ENCODE measurements at regions not wholly inside any gene's neighbourhood (a gene's known extent, or its start where the extent isn't known, plus 50 kb on each side); places are given as distances from the start of the nearest gene placed in this dataset.
"Not testable (repeated sequence)": the region's sequence is repeated elsewhere in the genome, so short reads cannot be mapped to it uniquely, and the experiment has no call there.

DNA sequence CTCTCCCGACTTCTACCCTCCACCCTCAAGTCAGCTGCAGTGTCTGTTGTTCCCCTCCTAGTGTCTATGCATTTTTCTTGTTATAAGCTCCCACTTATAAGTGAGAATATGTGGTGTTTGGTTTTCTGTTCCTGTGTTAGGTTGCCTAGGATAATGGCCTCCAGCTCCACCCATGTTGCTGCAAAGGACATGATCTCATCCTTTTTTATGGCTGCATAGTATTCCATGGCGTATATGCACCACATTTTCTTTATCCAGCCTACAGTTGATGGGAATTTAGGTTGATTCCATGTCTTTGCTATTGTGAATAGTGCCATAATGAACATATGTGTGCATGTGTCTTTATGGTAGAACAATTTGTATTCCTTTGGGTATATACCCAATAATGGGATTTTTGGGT lies 80.7 kb downstream of the SPTSSA start:
- DNase-seq, result not testable (repeated sequence)

DNA sequence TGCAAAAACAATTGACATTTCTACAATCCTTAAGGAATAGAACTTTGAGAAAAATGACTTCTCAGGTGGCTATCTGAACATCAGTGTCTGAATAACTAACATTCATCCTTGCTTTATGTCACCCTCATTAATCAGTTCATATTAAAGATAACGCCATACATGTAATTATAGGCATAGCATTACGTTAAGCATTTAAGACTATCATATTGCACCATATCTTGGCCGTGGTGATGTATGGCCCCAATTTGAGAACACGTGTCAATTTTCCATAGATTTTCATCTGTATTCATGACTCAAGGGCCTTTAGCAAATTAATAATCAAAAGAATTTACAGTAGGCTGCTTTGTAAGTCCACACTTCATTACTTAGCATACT lies 81.6 kb downstream of the SPTSSA start:
- no peak for DNase-seq

DNA sequence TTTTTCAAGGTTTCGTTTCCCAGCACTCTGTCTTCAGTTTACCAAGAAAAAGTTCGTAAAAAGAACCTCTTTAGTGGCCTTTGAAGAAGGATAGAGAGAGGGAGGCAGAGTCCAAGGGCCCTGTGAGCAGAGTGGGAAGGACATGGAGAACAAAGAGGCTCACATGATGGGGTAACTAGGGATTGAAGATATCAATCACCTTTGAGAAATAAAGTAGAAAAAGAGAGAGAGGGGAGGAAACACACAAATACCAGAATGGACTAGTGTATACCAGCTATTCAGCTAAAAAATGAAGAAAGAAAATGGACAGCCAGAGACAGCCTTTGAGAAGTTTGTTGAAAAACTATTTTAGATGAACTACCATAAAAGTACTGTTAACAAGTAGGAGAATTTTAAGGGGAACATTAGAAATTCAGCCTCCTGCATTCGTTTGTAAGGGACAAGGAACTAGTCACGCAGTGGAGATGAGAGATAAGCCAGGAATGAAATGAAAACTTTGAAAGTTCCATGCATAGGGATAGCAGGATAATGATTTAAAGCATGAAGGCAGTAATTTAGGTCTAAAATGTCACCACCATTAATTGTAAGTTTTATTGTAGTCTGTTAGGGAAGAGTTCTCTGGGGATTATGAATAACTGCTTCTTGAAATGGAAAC lies 82.1 kb downstream of the SPTSSA start:
- DNase-seq, result no peak

DNA sequence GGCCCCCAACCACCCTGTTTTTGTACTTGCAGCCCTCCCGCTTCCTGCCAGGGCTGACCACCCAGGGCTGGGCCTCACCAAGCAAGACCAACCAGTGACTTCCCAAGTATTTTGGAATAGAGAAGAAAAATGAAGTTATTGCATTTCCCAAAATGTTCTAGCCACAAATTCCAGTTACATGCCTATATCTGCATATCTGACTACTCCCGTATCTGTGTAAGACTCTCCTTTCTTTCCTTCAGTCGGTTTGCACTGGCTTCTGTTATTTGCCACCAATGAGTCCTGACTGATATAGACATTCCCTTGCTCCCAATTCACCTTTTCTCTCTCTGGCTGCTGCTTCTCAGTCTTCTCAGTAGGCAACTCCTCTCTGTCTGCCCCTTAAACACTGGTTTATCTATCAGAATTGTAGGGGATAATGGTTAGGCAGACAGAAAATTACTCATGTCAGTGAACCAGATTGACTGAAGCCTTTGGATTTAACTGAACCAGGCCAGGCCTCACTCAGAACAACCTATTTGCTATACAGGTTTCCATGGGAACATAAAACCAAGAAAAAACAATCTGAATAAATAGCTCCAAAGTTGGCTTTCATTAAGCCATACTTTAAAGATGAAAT lies 85.3 kb downstream of the SPTSSA start:
- DNase-seq, result no peak

DNA sequence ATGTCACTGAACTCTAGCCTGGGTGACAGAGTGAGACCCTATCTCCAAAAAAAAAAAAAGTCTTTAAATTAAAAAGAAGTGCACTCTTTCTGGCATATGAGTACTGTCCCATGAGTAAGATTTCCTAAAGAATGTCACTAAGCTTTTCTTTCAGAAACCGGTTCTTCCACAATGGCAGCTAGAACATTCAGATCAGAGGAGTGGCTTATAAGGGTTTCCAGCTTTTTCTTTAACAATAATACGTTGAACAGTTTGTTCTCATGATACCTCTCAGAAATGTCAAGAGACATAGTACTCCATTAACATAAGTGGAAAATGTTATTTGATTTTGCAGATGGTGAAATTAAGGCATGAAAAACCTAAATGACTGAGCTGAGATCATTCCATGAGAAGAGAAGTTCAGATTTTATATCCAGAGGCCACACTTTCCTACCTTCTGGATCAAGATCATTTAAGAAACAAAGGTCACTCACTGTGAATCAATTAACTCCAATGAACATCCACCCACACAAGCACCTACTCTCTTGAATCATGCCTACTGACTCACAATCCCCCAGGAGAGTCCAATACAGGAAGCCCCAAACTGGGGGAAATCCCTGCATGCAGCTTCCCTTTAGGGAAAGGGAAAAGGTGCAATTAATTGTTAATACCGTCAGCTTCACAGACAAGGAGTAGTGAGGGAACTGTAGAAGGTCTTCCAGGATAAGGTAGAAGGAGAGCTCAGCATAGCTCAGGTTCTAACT lies 86.9 kb downstream of the SPTSSA start:
- no peak for DNase-seq

DNA sequence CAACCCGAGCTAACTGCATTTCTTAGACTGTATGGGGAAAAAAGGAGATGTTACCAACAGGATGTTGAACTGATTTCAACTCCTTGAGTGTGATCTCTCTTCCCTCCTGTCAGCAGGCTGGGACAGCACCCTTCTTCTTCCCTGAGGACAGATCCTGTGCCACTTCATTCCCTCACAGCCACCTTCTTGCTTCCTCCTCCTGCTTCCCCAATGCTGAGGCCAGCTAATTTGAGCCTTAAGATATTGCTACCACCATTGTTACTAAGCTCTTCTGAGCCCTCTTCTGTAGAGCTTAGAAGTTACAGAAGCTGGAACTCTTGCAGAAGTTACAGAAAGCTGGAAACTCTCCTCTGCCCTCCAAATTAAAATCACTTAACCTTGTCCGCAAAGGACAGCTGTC lies 88.8 kb downstream of the SPTSSA start:
- no peak for DNase-seq

DNA sequence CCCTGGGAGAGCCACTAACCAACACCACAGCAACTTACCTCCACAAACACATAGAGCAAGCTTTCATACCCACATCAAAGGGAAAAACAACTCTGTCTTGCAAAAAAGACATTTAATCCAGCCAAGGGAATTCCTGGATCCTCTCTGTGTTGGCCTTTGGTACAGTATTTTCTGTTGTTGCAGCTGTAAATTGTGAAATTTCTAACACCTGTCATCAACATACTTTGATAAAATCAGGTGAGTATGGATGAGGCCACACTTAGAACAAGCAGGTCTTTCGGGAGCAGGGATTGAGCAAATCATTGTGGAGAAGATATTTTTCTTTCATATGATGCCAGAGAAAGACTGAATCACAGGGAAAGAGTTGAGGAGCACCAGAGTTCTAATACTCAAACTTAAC lies 89.3 kb downstream of the SPTSSA start:
- DNase-seq, result no peak

DNA sequence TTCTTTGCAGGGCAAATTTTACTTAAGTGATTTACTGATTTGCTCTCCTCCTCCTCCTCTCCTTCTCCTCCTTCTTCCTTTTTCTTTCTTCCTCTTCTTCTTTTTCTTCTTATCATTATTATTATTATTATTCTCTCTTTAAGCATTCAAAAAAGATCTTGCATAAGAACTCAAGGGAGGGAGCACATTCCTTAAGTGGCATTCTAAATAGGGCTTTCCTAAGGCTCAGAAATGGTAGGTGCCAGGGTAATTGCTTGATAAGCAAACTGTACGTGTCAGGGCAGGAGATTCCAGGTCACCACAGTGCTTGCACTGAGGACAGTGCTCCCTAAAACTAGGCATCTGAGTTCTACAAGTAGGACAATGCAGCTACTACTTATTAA lies 92.4 kb downstream of the SPTSSA start:
- DNase-seq, result no peak

DNA sequence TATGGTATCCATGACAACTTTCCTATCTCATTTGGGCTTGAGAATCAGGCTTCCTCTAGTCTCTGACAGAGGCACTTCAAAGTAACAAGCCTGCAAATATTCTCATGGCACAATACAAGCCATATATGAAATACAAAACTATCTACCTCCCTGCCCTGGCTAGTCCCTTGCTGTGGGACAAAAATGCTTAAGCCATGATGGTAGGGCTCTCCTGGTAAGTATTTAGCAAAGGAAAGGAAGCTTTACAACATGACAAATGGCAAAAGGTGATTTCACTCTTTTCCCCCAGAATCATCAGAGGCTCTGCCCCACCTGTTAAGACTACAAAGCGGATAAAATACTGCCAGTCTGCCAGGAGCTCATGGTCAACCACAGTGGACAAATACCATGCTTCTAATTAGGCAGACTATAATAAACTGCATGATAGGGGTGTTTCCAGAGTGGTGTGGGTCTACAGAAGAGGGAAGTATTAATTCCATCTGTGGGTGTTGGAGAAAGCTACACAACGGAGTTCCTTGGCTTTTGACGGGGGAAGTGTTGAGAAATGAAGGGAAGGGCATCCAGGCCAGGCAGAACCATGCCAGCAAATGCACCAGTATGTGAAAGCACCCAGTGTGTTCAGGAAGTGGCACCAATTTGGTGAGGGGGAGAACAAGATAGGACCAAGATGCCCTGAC lies 92.9 kb downstream of the SPTSSA start:
- DNase-seq, result no peak

DNA sequence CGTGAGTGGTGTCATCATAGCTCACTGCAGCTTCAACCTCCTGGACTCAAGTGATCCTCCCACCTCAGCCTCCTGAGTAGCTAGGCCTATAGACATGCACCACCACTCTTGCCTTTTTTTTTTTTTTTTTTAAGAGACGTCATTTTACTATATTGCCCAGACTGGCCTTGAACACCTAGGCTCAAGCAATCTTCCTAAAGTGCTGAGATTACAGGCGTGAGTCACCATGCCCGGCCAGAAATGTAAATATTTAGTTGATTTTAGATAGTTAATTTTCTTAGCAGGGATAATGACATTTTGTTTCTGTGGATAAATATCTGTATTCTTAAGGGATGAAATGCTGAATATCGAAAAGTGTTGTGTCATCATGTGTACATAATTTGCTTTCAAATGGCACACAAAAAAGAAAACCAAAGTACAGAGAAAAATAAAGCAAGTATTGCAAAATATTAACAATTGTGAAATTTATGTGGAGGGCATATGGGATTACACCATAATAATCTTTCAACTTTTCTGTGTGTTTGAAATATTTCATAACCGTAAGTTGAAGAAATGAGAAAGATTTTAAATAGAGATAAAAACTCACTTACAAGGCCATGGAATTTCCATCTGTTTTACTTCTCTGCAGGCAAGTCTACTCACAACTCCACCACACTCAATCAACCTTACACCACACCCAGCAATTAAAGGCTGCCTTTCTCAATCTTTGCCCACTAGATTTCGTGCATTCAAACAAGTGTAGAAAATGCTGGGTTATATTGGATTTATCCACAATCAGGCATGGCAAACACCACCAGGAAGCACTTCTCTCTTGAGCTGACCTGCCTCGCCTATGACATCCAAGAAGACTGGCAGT lies 93.7 kb downstream of the SPTSSA start:
- no peak for DNase-seq

DNA sequence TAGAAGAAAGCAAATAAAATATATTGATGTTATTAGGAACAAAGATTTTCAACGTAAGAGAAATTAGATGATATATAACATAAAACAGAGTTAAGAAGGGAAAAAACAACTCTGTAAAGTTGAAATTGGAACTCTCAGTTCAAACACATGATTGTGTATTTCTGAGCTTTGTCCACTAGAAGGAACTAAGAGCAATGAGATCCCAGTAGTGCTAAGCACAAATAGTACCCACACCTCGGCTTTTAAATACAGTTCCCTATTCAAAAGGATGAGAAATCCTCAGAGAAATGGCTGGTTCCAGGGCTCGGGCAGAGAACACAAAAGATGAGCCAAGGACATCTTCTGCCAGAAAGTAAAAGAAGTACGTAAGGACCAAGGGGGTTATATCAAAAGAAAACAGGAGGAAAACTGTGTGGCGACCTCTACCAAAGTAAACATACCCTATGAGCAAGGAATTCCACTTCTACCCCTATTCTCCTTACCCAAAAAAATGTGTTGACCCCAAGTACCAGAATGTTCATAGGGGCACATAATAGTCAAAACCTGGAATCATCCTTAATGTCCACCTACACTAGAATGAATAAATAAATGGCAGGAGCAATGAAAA lies 96.6 kb downstream of the SPTSSA start:
- no peak for DNase-seq

DNA sequence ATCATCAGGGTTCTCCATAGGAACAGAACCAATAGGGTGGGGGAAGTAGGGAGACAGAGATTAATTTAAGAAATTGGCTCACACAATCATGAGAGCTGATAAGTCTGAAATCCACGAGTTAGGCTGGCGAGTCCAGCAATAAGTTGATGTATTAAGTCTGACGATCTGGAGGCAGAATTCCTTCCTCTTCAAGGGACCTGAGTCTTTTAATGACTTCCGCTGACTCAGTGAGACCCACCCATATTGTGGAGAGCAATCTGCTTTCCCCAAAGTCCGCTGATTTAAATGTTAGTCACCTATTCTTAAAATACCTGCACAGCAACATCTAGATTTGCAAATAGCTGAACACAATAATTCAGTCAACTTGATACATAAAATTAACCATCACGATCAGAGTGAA lies 97.8 kb downstream of the SPTSSA start:
- DNase-seq, result no peak

DNA sequence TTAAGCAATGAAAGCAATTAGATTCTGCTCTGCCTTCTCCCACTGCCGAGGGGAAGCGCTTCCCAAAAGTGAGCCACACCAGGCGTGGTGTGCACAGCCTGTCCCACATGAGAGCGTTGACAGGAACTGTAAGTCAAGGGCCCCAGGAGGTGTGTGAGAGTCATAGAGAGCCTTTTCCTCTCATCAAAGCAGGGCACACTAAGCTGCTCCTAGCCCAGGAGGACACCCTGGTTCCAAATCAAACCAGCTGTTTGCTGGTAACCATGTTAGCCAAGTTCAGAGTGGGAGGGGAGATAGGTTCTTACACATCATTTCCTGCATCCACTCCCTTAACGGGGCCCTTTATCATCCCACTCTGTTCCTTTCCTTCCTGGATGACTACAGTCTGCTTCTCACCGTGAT lies 98.3 kb downstream of the SPTSSA start:
- no peak for DNase-seq

DNA sequence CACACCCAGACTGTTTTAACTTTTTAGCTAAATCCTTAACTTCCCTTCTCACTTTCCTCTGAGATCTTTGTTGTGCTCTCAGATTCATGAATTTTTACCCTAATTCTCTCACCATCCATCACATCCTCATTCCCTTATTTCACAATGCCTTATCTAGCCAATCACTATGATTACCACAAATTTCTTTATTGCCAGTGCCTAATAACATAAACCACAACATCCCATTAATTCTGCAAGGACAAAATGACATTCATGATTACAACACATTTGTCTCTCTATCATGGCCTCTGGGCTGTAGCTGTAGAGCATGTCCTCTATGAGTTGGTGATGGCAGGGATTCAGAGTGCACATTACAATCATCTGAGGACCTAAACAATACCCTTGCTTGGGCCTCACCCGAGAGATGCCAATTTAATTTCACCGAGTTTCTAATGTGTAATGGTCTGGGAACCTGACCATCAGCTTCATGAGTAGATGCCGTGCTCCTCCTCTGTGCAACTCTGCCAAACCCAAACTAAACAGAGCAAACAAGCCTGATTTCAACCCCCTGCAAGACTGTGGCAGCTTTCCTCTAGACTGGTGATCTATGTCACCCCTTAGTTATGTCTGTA lies 99.3 kb downstream of the SPTSSA start:
- no peak for DNase-seq

DNA sequence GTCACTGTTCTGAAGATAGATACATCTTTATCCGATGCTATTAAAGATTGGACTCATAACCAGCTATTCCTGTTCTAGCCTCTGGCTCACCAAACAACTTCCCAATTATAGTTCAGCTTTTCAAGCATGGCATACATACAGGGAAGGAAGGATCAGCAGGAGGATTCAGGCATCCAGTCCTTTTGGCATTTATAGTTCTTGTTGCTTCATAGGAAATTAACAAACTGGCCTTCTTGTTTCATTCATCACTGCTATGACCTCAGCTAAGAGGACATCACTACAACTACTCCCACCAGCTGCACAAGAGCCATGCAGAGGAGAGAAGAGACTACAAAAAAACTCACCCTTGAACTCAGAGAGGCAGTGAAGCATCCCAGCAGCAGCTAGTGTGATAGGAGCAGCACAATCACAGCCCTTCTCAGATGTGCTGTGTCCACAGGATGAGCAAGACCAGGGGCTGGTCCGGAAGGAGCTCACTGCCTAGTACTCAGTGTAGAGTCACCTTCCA lies 100.5 kb downstream of the SPTSSA start:
- no peak for DNase-seq

DNA sequence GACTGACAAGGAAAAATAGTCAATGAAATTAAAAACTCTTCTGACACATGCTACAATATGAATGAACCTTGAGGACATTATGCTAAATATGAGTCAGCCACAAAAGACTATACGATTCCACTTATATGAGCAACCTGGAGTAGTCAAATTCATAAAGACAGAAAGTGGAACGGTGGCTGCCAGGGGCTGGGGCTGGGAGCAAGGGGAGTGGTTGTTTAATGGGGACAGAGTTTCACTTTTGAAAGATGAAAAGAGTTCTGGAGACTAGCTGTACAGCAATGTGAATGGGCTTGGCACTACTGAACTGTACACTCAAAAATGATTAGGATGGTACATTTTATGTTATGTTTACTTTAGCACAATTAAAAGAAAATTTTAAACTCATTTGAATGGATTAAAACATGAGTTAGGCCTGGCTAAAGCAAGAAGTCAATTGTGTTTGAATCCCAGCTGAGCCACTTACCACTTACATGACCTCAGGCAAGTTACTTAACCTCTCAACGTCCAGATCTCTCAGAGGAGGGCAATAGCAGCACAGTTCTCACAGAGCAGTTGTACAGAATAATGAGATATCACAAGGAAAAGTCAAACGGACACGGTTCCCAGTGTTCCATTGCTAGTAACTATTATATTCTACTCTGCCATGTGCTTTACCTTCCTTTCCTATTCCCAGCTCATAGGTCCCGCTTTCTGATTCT lies 102.5 kb downstream of the SPTSSA start:
- DNase-seq, result no peak

DNA sequence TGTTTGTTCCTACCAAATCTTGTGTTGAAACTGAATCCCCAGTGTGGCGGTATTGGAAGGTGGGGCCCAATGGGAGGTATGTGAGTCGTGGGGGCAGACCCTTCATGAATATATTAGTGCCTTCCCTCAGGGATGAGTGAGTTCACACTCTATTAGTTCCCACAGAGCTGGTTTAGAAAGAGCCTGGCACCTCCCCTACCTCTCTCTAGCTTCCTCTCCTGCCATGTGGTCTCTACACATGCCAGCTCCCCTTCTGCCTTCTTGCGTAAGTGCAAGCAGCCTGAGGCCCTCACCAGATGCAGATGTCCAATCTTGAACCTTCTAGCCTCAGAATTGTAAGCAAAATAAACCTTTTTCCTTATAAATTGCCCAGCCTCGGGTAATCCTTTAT lies 105.8 kb downstream of the SPTSSA start:
- no peak for DNase-seq

DNA sequence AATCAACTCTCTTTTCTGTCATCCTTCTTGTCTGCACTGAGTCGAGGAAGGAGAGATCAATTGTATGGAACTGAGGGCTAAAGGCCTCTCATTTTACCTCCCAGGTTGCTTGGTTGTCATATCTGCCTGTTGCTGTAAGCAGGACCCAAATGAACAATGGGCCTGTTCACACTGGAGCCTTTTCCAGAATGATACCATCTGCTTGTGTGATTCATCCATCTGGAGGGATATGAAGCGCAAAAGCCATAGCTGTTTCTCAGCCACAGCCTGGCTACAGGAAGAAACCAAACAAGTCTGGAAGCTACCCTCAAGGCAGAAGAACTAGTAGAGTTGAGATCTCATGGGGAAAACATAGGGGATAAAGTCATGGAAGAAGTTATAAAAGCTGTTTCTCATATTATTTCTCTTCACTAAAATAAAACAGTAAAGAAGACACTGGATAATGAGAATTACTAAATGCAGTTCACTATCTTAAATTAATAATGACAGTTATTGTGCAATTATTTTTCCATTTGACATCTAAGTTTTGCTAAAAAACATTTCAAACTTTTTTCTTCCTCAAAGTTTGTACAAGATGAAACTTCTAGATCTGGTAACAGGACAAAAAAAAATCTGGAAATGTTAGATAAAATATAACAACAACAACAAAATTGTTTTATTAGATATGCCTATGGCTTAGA lies 106.3 kb downstream of the SPTSSA start:
- DNase-seq, result no peak

DNA sequence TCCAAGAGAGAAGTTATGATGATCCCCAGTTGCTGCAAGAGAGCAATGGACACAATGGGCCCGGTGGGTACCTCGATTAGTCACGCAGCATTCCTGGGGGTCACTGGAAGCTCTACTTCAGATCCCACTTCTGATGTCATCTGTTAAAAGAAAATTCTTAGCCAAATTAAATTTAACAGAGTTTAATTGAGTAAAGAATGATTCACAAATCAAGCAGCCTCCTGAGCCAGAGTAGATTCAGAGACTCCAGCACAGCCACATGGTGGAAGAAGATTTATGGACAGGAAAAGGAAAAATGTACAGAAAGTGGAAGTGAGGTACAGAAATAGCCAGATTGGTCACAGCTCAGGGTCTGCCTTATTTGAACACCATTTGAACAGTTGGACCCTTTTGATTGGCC lies 107.5 kb downstream of the SPTSSA start:
- DNase-seq, result no peak

DNA sequence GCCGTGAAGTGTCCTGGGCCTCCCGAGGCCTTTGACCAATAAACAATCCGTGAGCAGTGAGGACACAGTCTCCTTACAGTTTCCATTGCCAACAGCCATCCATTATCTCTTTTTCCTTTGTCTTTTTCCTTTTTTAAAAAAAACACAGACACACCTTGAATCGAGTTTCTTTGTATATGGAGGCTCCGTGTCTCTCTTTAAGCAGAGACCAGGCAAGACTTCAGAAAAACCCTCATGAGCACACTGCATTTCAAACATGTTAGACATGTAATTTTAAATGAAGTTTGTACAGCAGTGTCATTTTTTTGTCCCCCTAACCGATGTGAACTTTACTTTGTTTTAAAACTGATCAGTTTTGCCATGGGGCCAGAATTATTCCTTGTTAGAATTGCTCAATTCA lies 111.1 kb downstream of the SPTSSA start:
- DNase-seq, result no peak

DNA sequence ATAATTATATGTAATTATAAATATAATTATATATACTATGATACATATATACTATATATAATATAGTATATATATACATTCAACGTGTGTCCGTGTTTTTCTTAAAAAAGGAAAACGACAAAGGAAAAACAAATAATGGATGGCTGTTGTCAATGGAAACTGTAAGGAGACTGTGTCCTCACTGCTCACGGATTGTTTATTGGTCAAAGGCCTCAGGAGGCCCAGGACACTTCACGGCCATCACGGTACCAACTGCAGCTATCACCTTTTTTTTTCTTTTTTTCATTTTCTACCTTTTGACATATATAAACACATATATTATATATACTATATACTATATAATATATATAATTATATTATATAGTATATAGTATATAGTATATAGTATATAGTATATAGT lies 113.4 kb downstream of the SPTSSA start:
- DNase-seq, result no peak

All from CD4-positive, alpha-beta T cell treated with Interleukin-15 for 1 hour (primary cell).